ENCODE measurements at regions not wholly inside any gene's neighbourhood (a gene's known extent, or its start where the extent isn't known, plus 50 kb on each side); places are given as distances from the start of the nearest gene placed in this dataset.

- H3K27me3 ChIP-seq (ENCODE audit: control insufficient read depth in 4 of 4, insufficient read depth in 4 of 4, low read length in 3 of 4), result no peaks in the 10 kb centered on the region
- no peak overlapping the region for H3K4me3 ChIP-seq (ENCODE audit: low read depth in 1 of 3, low read length in 3 of 3)
- no peak overlapping the region for H3K27ac ChIP-seq (ENCODE audit: low read depth in 1 of 2, low read length in 2 of 2)
- DNase-seq (ENCODE audit: low spot score), result no peak
- H3K9ac ChIP-seq (ENCODE audit: low read depth in 1 of 2, low read length in 2 of 2), result no peak overlapping the region
- TF ChIP-seq FOXA2 (IDR thresholded peaks at IDR 0.05) (no peak), GABPA (IDR thresholded peaks at IDR 0.05 in 1 of 2, conservative IDR thresholded peaks at IDR 0.05 in 1 of 2) (no peak)
- no peaks in the 10 kb centered on the region for H3K4me1 ChIP-seq (ENCODE audit: control insufficient read depth in 4 of 4, insufficient read depth in 4 of 4, low read length in 3 of 4)
- no peaks in the 10 kb centered on the region for H3K36me3 ChIP-seq (ENCODE audit: control insufficient read depth in 4 of 4, insufficient read depth in 3 of 4, low read depth in 1 of 4, low read length in 3 of 4)
- WGBS, result 74% methylated on average over 3 of the region's 3 CpGs
- H3K9me3 ChIP-seq (ENCODE audit: control insufficient read depth in 4 of 4, low read length in 3 of 4), result no peaks in the 10 kb centered on the region
Measured at GRCh38 chrX:83345298-83345697, 162.8 kb upstream of the POU3F4 start.

Measured in liver (tissue), 7 donors.